ENCODE measurements at regions not wholly inside any gene's neighbourhood (a gene's known extent, or its start where the extent isn't known, plus 50 kb on each side); places are given as distances from the start of the nearest gene placed in this dataset.

DNA sequence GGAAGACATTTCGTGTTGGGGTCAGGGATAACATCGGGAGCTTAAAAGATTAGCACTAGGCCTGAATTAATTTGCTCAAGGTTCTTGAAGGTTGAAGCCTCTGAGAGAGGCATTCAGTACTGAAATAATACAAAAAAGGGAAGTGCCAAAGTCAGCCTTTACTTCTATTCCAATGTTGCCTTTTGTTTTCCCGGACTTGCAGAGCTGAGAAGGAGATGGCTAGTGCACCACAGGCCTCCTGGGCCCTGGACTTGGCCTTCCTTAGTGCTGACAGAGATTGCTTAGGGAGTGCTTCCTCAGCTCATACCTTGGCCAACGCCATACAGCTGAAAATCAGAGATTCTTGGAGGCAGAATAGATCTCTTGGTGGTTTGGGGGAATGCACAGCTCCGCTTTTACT, 333.6 kb upstream of the TBL1XR1 start:
- DNase-seq (ENCODE audit: low read depth in 2 of 2), result no peak

DNA sequence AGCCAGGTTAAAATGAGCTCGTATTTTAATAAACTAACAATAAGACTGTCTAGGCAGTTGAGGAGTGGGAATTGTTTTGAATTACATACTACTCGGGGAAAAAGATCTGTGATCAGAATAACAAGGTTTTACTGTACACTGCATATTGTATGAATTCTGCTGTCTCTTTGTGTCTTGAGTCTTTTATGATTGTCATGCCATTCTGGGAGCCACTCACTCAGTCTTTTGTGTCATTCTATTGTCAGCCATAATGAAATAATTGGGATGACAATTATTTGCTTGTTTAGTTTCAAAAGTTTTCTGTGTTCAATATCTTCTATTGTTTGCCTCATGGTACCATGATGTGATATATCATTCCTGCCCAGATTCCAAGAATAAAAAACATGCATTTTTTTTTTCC, 339.6 kb upstream of the TBL1XR1 start:
- no peak for DNase-seq (ENCODE audit: low read depth in 2 of 2)

DNA sequence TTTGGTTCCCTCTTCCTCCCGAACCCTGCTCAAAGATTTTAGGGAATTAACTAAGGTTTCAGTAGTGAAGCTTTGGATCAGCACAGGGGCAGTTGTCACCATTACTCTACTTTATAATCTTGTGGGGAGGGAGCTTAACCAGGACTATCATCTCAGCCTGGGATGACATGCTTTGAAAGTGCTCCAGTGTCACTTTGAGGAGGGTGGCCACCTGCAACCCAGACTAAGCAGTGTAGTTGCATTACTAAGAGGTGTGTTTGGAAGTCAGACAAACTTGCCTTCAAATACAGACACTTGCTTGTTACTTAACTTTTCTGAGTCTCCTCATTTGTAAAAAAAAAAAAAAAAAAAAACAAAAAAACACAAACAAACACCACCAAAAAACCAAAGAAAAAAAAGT, 340.3 kb upstream of the TBL1XR1 start:
- DNase-seq (ENCODE audit: low read depth in 2 of 2), result no peak

DNA sequence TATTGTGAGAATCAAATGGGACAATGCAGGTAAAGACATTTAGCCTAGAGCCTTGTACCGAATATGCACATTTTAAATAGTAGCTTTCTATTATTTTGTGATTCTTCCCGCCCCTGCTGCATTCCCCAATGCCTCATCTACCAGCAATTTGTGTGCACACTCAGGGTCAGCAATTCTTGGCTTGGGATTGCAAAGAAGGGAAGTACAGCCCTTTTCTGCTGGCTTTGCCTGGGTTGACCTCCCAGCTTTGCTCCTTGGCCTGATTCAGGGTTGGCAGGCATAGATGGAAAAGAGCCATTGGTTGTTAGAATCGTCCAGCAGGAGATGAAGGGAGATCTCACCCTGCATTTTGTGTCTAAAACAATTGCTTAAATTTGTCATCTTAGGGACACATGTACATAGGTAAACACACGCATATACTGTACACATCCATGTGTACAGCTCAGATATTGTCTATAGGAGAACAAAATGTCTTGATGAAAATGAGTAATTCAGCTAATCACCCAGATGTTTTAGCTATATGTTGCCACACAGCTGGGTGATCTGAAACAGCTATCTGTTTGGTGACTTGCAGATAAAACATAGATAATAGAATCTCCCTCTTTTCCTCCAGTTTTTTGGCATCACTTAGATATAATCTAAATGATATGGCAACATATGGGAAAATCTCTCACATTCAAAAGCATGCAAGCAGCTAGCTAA, 340.9 kb upstream of the TBL1XR1 start:
- DNase-seq (ENCODE audit: low read depth in 2 of 2), result no peak

DNA sequence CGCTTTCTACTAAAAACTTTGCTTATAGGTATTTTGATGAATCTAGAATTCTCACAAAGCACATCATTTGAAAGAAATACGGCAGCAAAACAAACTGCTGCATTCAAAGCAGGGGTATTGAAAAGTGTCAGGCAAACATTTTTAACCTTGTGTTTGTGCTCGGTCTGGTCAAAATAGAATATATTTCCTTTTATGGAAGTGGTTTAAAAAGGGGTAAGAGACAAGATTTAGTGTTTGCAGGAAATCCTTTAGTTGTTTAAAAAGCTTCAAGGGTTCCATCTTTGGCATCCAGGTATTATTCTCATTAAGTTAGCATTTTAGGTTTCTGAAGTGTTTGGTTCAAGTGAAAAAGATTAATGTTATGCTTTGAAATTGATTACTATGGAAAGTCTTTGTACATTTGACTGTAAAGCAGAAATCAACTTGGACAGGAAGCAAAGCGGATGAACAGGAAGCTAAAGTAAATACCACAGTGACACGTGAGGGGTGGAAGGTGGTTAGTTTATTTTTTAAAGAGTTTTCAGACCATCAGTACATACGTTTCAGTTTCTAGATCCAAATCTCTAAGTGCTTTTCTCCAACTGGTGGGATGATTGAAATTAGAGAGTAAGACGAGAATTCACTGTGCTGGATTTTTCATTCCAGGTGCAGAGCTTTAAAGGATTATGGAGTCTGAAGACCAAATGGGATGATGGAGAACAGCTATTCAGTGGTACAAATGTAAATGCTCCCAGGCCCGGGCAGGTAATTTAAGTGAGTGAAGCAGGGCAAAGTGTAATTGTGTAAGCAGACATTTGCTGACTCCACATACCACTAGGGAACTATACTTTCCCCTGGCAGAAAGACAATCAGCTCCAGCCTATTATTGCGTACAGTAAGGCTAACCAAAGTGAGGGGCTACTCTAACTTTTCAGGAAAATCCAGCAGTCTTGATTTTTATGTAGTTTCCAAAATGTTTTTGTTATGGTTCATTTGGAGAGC, 341.8 kb upstream of the TBL1XR1 start:
- no peak for DNase-seq (ENCODE audit: low read depth in 2 of 2)

DNA sequence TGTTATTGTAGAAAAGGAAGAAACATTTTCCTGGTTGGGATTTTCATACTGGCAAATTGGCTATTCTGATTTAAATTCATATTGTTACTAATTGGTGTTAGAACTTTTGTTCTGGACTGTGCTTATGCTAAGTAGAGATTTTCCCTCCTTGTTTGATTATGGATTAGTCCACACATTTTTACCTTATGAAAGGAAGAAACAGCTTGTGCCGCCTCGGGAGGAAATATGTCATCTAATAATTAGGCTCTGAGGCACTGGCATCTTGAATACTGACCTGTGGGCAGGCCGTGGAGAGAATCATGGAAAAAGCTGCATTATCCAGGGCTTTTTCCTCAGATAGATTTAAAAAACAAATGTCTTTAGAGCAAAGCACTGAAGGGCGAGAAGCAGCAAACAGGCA, 344.3 kb upstream of the TBL1XR1 start:
- DNase-seq (ENCODE audit: low read depth in 2 of 2), result no peak

DNA sequence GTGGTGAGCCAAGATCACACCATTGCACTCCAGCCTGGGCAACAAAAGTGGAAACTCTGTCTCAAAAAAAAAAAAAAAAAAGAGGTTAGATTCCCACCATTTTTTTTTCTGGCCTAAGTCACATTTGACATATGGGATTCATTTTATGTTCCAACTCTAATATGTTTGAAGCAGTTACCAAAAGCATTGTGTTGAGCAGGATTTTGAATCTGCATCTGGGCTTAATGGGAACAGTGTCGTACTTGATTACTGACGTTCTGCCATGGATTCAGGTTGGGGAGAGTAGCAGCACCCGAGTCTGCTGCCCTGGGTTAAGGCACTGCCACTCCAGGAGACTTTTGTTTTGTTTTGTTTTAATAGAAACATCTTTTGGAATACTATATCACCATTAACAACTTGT, 348.7 kb upstream of the TBL1XR1 start:
- no peak for DNase-seq (ENCODE audit: low read depth in 2 of 2)

DNA sequence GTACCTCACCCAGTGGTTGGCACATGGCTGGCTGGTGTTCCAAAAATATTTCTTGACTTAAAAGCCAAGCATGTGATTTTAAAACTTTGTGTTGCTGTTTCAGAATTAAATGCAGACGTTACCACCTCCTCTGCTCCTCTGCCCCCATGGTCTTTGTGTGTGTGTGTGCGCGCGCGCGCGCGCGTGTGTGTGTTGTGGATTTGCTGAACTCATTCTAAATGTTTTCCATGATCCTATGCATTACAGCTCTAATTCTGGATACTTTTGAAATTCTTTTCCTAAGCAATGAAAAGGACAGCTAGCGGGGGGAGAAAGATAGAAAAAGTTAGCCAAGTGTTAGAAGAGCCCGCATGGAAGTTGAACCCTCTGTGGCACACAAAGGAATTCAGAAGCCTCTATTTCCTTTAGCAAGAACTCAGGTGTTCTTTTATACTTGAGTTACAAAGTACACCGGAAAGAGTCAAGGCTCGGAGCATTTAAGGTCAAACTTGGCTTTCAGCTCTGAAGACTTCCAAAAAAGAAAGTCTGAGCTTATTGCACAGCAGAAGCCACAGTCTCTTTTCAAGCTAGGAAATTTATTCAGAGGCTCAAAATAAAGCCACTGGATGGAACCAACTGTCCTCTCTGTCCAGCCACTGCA, 350.5 kb upstream of the TBL1XR1 start:
- DNase-seq (ENCODE audit: low read depth in 2 of 2), result no peak

DNA sequence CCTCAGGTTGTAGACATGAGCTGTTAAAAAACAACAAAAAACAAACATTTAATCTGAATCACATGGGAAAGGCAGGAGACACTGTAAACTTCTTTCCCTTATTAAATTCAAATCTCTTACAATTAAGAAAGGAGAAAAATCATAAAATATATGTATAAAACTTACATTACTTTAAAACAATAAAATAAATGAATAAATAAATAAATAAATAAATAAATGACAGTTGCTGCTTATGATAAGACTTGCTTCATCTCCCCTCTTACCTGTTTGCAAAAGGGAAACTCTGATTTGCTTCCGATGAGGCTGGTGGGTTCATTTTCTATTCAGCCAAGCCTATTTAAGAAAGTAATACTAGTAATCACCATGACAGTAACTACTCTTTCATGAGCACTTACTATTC, 353.4 kb upstream of the TBL1XR1 start:
- no peak for DNase-seq (ENCODE audit: low read depth in 2 of 2)

DNA sequence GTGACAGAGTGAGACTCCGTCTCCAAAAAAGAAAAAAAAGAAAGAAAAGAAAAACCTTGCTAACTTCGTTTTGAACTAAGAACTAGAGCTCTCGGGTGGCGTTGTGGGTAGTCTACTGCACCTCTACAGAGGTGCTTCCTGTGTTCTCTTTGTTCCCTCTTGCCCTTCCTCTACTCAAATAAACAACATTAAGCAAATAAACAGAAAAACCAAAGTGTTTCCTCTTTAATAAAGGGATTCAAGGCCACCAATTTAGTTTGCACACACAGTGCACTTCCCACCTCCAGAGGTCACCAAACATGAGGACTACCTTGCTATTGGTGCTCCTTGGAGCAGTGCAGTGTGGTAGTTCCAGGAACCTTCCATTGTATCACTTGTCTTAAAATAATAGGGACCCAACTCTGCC, 354.2 kb upstream of the TBL1XR1 start:
- no peak for DNase-seq (ENCODE audit: low read depth in 2 of 2)

DNA sequence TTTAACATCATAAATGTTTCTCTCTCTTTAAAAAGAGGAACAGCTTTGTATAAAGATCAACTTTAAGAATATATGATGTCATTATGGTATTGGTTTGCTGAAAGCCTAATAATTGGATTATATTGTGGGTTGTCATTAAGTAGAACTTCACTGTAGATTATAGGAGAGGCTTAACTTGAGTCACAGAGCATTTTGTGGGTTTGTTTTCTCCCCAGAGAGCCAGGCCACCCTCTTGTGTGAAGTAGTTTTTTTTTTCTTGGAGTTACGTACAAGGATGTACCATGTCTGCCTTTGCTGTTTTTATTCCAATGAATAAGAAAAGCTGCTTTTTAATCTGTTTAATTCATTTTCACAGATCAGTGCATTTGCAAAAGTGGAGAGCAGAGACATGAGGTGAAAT, 354.8 kb upstream of the TBL1XR1 start:
- DNase-seq (ENCODE audit: low read depth in 2 of 2), result no peak

DNA sequence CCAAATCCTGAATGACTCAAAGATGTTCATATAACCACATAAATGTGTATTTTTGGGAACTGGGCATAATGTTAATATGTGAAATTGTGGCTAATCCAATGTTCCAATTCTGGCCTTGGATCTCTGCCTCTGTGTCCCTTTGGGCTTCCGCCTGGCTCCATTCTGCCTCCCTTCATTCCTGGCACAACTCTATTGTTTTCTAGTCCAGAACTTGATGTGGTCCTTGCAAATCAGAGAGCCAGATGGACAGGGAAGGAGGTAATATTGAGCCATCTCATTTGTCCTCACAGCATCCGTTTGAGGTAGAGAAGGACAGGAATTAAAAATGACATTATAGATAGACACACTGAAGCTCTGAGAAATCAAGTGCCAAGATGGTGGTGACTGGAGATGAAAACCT, 355.7 kb upstream of the TBL1XR1 start:
- no peak for DNase-seq (ENCODE audit: low read depth in 2 of 2)

DNA sequence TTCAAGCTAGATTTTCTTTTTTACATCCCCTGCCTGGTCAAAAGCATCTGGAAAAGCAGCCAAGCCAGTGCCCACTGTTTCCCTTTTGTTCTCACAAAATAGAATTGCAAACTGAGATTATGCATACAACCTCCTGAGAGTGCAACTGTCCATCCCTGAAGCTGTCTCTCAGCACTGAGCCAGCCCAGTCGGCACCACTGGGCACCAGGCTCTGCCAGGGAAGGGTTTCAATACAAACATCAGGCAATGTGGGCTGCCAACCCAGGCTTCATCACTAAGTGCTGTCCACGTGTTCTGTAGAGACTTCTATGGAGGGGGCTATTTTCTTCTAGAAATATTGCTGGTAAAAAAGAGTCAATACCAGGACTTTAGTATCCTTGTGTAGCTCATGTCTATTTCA, 356.3 kb upstream of the TBL1XR1 start:
- DNase-seq (ENCODE audit: low read depth in 2 of 2), result no peak

DNA sequence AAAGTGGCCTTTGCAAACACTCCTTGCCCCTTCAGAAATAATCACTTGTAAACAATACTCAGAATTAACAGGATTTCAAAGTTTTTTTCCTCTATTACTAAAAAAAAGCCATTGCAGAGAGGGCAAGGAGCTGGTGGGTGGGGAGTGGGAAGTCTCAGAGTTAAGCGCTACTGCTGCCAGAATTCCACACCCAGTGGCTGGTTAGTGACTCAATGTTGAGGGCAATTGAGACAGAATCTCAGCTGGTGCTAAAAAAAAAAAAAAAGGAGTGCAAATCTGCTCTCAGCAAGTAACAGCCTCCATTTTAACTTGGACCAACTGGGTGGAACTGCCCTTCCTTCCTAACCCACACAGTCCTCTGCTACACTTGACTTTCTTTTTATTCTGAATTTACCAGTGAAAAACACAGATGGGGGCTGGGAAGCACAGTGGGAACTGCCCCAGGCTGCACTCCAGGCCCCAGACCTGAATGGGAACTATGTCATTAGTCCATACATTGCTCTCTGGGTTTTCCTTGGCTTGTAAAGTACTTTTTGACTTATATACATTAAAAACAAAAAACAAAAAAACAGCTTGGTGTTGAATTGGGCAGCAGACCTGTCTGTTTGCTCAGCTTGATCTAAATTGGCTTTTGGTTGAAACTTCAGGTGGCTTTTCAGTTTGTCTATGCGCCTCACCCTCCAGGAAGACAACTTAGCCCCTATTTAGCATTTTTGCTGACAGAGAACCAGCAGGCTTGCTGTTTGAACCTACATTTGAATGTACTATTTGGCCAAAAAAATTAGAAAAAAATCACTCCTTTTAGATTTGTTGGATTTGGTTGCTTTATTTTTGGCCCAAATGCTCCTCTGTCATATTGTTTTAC, 357.8 kb upstream of the TBL1XR1 start:
- DNase-seq (ENCODE audit: low read depth in 2 of 2), result no peak

DNA sequence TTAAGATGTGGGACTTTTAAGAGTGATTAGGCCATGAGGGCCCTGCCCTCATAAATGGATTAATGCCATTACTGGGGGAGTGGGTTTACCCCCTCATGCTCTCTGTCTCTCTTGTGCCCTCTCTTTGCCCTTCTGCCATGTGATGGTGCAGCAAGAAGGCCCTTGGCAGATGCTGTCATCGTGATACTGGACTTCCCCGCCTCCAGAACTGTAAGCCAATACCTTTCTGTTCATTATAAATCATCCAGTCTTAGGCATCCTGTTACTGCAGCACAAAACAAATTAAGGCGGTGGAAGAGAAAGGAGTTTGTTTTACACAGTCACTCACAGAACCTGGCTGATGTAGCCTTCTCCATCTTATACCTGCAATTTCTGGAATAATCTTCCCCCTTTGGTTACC, 360.3 kb upstream of the TBL1XR1 start:
- no peak for DNase-seq (ENCODE audit: low read depth in 2 of 2)

DNA sequence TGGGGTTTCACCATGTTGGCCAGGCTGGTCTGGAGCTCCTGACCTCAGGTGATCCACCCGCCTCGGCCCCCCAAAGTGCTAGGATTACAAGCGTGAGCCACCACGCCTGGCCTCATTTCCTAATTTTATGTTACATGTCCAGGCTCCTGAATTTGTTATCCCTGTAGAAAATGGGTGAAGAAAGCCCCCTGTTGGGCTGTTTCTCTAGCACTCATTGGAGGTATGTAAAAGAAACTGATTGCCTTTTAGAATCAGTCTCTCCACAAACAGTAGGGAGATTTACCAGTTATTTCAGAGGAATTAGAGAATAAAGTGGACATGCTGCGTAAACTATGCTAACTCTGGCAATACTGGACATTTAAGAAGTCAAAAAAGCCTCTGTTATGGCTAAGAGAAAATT, 364.1 kb upstream of the TBL1XR1 start:
- DNase-seq (ENCODE audit: low read depth in 2 of 2), result no peak

DNA sequence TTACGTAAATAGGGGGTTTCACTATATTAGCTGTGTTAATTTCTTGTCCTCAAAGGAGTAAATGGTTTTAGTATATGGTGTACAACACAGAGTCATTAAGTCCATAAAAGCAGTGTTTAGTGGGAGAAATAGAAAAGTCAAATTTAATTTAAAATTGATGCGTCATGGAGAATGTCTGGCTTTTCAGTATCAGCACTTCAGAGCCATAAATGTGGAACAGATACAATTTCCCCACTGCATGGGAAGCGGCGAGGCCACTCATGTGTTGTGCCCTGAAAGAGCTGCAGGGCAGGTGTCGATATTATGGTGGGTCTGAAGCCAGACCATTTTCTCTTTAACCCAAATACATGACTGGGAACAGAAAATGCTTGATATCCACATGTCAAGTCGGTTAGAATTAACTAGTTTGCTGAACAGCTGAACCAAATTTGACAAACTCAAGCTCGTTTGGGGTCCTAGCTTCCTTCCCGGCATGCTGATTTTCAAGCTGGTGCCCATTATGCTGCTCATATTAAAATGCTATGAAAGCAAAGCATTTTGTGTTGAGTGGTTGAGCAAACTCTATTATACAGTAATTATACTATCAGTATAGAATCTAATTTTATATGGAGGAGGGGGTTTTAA, 364.6 kb upstream of the TBL1XR1 start:
- no peak for DNase-seq (ENCODE audit: low read depth in 2 of 2)

DNA sequence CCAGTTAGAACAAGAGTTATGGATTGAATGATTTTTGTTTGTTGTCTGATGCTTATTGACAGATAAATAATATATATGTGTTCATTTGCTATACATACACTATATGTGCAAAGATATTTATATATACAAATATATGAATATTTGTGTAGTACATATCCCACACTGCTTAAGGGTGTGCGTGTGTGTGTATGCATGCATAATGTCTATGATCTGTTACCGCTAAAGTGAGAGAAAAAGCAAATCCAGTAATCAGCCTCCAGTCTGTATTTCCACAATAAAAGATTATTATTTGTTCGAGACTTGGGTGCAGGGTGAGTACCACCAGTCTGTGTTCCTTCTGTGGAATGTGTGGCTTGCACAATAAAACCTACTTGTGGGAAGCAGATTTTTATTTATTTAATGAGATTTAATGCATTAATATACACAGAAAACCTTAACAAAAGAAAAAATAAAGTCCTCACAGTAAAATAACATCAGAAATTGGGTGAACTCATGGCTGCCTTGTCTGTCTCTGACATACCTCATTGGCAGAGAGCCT, 366.0 kb upstream of the TBL1XR1 start:
- no peak for DNase-seq (ENCODE audit: low read depth in 2 of 2)

DNA sequence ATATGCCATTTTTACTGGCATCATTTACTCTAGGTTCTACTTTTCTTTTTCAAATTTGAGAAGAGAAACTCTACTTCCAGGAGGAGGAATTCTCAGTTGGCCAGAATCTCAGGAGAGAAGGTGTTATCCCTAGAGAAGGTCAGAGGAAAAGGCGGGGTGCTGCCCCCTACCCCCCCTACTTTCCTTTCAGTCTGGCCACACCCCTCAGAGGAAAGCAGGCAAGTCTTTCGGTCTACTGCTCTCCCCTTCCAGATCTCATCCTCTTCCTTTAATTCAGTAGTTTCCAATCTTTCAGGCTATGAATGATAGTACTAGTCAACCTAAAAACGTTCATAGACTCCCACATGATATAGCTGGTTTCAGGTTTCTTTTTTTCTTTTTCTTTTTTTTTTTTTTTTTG, 366.5 kb upstream of the TBL1XR1 start:
- no peak for DNase-seq (ENCODE audit: low read depth in 2 of 2)

DNA sequence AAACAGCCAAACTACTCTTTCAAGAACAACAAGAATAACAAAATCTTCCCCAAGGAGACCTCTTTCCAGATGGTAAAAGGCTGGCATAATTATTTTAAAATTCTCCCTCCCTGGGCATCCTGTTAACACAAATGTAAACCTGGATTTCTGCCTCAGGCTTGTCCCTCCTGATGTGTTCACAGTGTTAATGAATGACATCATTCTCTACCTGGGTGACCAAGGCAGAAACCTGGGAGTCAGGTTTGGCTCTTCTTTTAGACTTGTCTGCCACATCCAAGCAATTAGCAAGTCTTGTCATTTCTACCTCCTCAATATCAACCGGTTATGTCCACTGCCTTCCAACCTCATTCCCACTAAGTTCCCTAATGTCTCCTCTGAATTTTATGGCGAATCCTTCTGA, 368.7 kb upstream of the TBL1XR1 start:
- DNase-seq (ENCODE audit: low read depth in 2 of 2), result no peak

DNA sequence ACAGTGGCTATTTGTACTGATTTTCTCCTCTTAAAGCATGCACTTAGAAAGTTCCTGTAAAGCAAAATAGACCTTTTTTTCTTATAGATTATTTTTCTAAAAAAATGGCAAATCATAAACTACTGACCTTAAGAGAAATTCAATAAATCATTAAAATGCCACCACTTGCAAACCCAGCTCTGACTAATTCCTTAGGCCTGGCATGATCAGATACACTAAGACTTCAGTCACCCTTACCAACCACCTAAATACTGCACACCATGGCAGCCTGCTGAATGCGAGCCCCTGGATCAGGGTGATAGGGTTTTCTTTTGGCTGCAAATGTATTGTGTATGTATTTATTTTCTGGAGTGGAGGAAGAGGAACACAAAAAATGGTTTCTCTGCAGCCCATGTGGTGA, 370.6 kb upstream of the TBL1XR1 start:
- DNase-seq (ENCODE audit: low read depth in 2 of 2), result no peak
